ENCODE measurements at regions not wholly inside any gene's neighbourhood (a gene's known extent, or its start where the extent isn't known, plus 50 kb on each side); places are given as distances from the start of the nearest gene placed in this dataset.

GRCh38 chr6:163834226-163834970 is 419.9 kb downstream of the QKI start:
- no peak overlapping the region for H3K27ac ChIP-seq (ENCODE audit: low read depth, low read length)
- TF ChIP-seq CTCF (IDR thresholded peaks at IDR 0.05; ENCODE audit: low read depth, low read length, poor library complexity, severe bottlenecking) (no peak), EZH2phosphoT487 (IDR thresholded peaks at IDR 0.05; ENCODE audit: borderline replicate concordance, low read length) (no peak)
- H3K36me3 ChIP-seq (ENCODE audit: control insufficient read depth, low read length) = no peaks in the 10 kb centered on the region
- no peak overlapping the region for H3K4me2 ChIP-seq (ENCODE audit: low read length)
- H4K20me1 ChIP-seq (ENCODE audit: control insufficient read depth, insufficient read depth, low read depth, low read length) = no peaks in the 10 kb centered on the region
- 0 out of 2 replicates have a peak, but pooled peaks cover 3% of the 10 kb centered on the region for H3K27me3 ChIP-seq (ENCODE audit: control insufficient read depth, low read length)
- no peaks in the 10 kb centered on the region for H3F3A ChIP-seq (ENCODE audit: control insufficient read depth, insufficient read depth)
- no peaks in the 10 kb centered on the region for H3K79me2 ChIP-seq (ENCODE audit: control insufficient read depth, low read length)
- H3K4me3 ChIP-seq (ENCODE audit: low read length) = no peak overlapping the region
- H3K9me2 ChIP-seq (replicated peaks; ENCODE audit: control insufficient read depth, low read length) = no peaks in the 10 kb centered on the region
- no peaks in the 10 kb centered on the region; the same call in 1 of the 2 replicates for H3K9me3 ChIP-seq (ENCODE audit: control insufficient read depth, insufficient read depth, low read length)
- no peaks in the 10 kb centered on the region for H3K4me1 ChIP-seq (ENCODE audit: control insufficient read depth, low read length)

GRCh38 chr6:163831736-163832135 is 417.2 kb downstream of the QKI start:
- no peaks in the 10 kb centered on the region for H3K79me2 ChIP-seq (ENCODE audit: control insufficient read depth, low read length)
- no peaks in the 10 kb centered on the region for H3K4me1 ChIP-seq (ENCODE audit: control insufficient read depth, low read length)
- TF ChIP-seq EZH2phosphoT487 (IDR thresholded peaks at IDR 0.05; ENCODE audit: borderline replicate concordance, low read length) (no peak), CTCF (IDR thresholded peaks at IDR 0.05; ENCODE audit: low read depth, low read length, poor library complexity, severe bottlenecking) (no peak)
- H3K4me3 ChIP-seq (ENCODE audit: low read length) = no peak overlapping the region
- H3K9me3 ChIP-seq (ENCODE audit: control insufficient read depth, insufficient read depth, low read length) = no peaks in the 10 kb centered on the region; the same call in 1 of the 2 replicates
- H3F3A ChIP-seq (ENCODE audit: control insufficient read depth, insufficient read depth) = no peaks in the 10 kb centered on the region
- H3K4me2 ChIP-seq (ENCODE audit: low read length) = no peak overlapping the region
- H3K27me3 ChIP-seq (ENCODE audit: control insufficient read depth, low read length) = 0 out of 2 replicates have a peak, but pooled peaks cover under 1% of the 10 kb centered on the region
- H3K9me2 ChIP-seq (replicated peaks; ENCODE audit: control insufficient read depth, low read length) = no peaks in the 10 kb centered on the region
- H3K36me3 ChIP-seq (ENCODE audit: control insufficient read depth, low read length) = no peaks in the 10 kb centered on the region
- H4K20me1 ChIP-seq (ENCODE audit: control insufficient read depth, insufficient read depth, low read depth, low read length) = no peaks in the 10 kb centered on the region
- no peak overlapping the region for H3K27ac ChIP-seq (ENCODE audit: low read depth, low read length)

GRCh38 chr6:163830641-163831040 is 416.1 kb downstream of the QKI start:
- no peak for TF ChIP-seq EZH2phosphoT487 (IDR thresholded peaks at IDR 0.05; ENCODE audit: borderline replicate concordance, low read length)
- Histone ChIP-seq H3F3A (ENCODE audit: control insufficient read depth, insufficient read depth) (no peaks in the 10 kb centered on the region), H4K20me1 (ENCODE audit: control insufficient read depth, insufficient read depth, low read depth, low read length) (no peaks in the 10 kb centered on the region)

More at GRCh38 chr6:163830641-163831040, 416.1 kb downstream of the QKI start:
- Histone ChIP-seq H3K27me3 (ENCODE audit: control insufficient read depth, low read length) (0 out of 2 replicates have a peak, but pooled peaks cover 4% of the 10 kb centered on the region), H3K27ac (ENCODE audit: low read depth, low read length) (no peak overlapping the region), H3K9me2 (replicated peaks; ENCODE audit: control insufficient read depth, low read length) (no peaks in the 10 kb centered on the region), H3K79me2 (ENCODE audit: control insufficient read depth, low read length) (no peaks in the 10 kb centered on the region), H3K9me3 (ENCODE audit: control insufficient read depth, insufficient read depth, low read length) (no peaks in the 10 kb centered on the region; the same call in 1 of the 2 replicates), H3K4me3 (ENCODE audit: low read length) (no peak overlapping the region), H3K4me1 (ENCODE audit: control insufficient read depth, low read length) (no peaks in the 10 kb centered on the region), H3K36me3 (ENCODE audit: control insufficient read depth, low read length) (no peaks in the 10 kb centered on the region), H3K4me2 (ENCODE audit: low read length) (no peak overlapping the region)
